ENCODE measurements at regions not wholly inside any gene's neighbourhood (a gene's known extent, or its start where the extent isn't known, plus 50 kb on each side); places are given as distances from the start of the nearest gene placed in this dataset.

- Histone ChIP-seq H4K20me1 (ENCODE audit: insufficient read depth, low read length) (no peaks in the 10 kb centered on the region), H3K4me2 (ENCODE audit: low read length) (no peak overlapping the region), H3K9me3 (ENCODE audit: low read length) (no peaks in the 10 kb centered on the region), H3F3A (ENCODE audit: insufficient read depth, low read length) (no peaks in the 10 kb centered on the region), H3K36me3 (ENCODE audit: insufficient read depth, low read length) (no peaks in the 10 kb centered on the region), H2AFZ (ENCODE audit: low read length) (no peak overlapping the region), H3K4me1 (ENCODE audit: insufficient read depth, low read length, severe bottlenecking) (no peaks in the 10 kb centered on the region), H3K9me2 (ENCODE audit: low read depth, low read length) (no peaks in the 10 kb centered on the region), H3K27me3 (ENCODE audit: insufficient read depth, low read length) (no peaks in the 10 kb centered on the region), H3K4me3 (ENCODE audit: low read depth, low read length, poor library complexity, severe bottlenecking) (no peak overlapping the region), H3K9ac (ENCODE audit: low read length) (no peak overlapping the region), H3K27ac (ENCODE audit: low read depth, low read length, poor library complexity, severe bottlenecking) (no peak overlapping the region), H3K79me2 (ENCODE audit: insufficient read depth, low read length) (no peaks in the 10 kb centered on the region)
- no peak for TF ChIP-seq EZH2 (IDR thresholded peaks at IDR 0.05; ENCODE audit: borderline replicate concordance, low read length)
- TF ChIP-seq CTCF (IDR thresholded peaks at IDR 0.05; ENCODE audit: low read length), result no peak
These were observed 289.5 kb downstream of the IRX2 start for GRCh38 chr5:2461701-2462691.

- Histone ChIP-seq H3K9me3 (ENCODE audit: low read length) (no peaks in the 10 kb centered on the region), H3K4me2 (ENCODE audit: low read length) (no peak overlapping the region), H3K36me3 (ENCODE audit: insufficient read depth, low read length) (no peaks in the 10 kb centered on the region), H3K4me3 (ENCODE audit: low read depth, low read length, poor library complexity, severe bottlenecking) (no peak overlapping the region), H3K79me2 (ENCODE audit: insufficient read depth, low read length) (no peaks in the 10 kb centered on the region), H3K27me3 (ENCODE audit: insufficient read depth, low read length) (no peaks in the 10 kb centered on the region), H2AFZ (ENCODE audit: low read length) (no peak overlapping the region), H3K9me2 (ENCODE audit: low read depth, low read length) (no peaks in the 10 kb centered on the region), H3K27ac (ENCODE audit: low read depth, low read length, poor library complexity, severe bottlenecking) (no peak overlapping the region), H3F3A (ENCODE audit: insufficient read depth, low read length) (no peaks in the 10 kb centered on the region), H3K4me1 (ENCODE audit: insufficient read depth, low read length, severe bottlenecking) (no peaks in the 10 kb centered on the region), H3K9ac (ENCODE audit: low read length) (no peak overlapping the region), H4K20me1 (ENCODE audit: insufficient read depth, low read length) (no peaks in the 10 kb centered on the region)
- TF ChIP-seq EZH2 (IDR thresholded peaks at IDR 0.05; ENCODE audit: borderline replicate concordance, low read length), result no peak
- no peak for TF ChIP-seq CTCF (IDR thresholded peaks at IDR 0.05; ENCODE audit: low read length)
These were observed 291.4 kb downstream of the IRX2 start for GRCh38 chr5:2460098-2460497.

GRCh38 chr5:2459251-2459650 lies 292.2 kb downstream of the IRX2 start:
- H3K4me1 ChIP-seq (ENCODE audit: insufficient read depth, low read length, severe bottlenecking), result no peaks in the 10 kb centered on the region
- no peaks in the 10 kb centered on the region for H3K9me2 ChIP-seq (ENCODE audit: low read depth, low read length)
- H3K4me2 ChIP-seq (ENCODE audit: low read length), result no peak overlapping the region
- no peak overlapping the region for H3K9ac ChIP-seq (ENCODE audit: low read length)
- no peaks in the 10 kb centered on the region for H3K36me3 ChIP-seq (ENCODE audit: insufficient read depth, low read length)
- no peak overlapping the region for H3K4me3 ChIP-seq (ENCODE audit: low read depth, low read length, poor library complexity, severe bottlenecking)
- H3K9me3 ChIP-seq (ENCODE audit: low read length), result no peaks in the 10 kb centered on the region
- no peaks in the 10 kb centered on the region for H4K20me1 ChIP-seq (ENCODE audit: insufficient read depth, low read length)
- TF ChIP-seq CTCF (IDR thresholded peaks at IDR 0.05; ENCODE audit: low read length) (no peak), EZH2 (IDR thresholded peaks at IDR 0.05; ENCODE audit: borderline replicate concordance, low read length) (no peak)
- no peaks in the 10 kb centered on the region for H3K27me3 ChIP-seq (ENCODE audit: insufficient read depth, low read length)
- H3K27ac ChIP-seq (ENCODE audit: low read depth, low read length, poor library complexity, severe bottlenecking), result no peak overlapping the region
- no peaks in the 10 kb centered on the region for H3K79me2 ChIP-seq (ENCODE audit: insufficient read depth, low read length)
- H2AFZ ChIP-seq (ENCODE audit: low read length), result no peak overlapping the region
- no peaks in the 10 kb centered on the region for H3F3A ChIP-seq (ENCODE audit: insufficient read depth, low read length)

Data from OCI-LY1 (cell line).